Uterus (tissue), 3 donors: ENCODE measurements at regions not wholly inside any gene's neighbourhood (a gene's known extent, or its start where the extent isn't known, plus 50 kb on each side); places are given as distances from the start of the nearest gene placed in this dataset.

ENCODE experiments used
- DNase-seq, 2 donors: peaks; one replicate each; pipeline ENCODE4 v3.0.0-alpha.2; 2019 to 2020
- H3K27ac ChIP-seq, 2 donors: fragments of 200-600 bp; sonication (generic); 1 replicate in 1 of 2; 2 replicates in 1 of 2; pipeline ENCODE4 v1.5.1; 2016 to 2018
- H3K27me3 ChIP-seq, 2 donors: fragments of 200-600 bp; sonication (generic); one replicate each; pipeline ENCODE4 v1.5.1; 2018 to 2019; ENCODE audit warnings: control low read depth in 1 of 2
- H3K36me3 ChIP-seq, 2 donors: fragments of 200-600 bp; sonication (generic); one replicate each; pipeline ENCODE4 v1.5.1; 2019; ENCODE audit warnings: control low read depth in 1 of 2
- H3K4me1 ChIP-seq, 2 donors: fragments of 200-600 bp; sonication (generic); one replicate each; pipeline ENCODE4 v1.5.1; 2018 to 2019; ENCODE audit warnings: control low read depth in 1 of 2
- H3K4me3 ChIP-seq, 2 donors: fragments of 200-600 bp; sonication (generic); 1 replicate in 1 of 2; 2 replicates in 1 of 2; pipeline ENCODE4 v1.5.1; 2018 to 2019; ENCODE audit warnings: mild to moderate bottlenecking in 1 of 2
- H3K9me3 ChIP-seq, 2 donors: fragments of 200-600 bp; sonication (generic); one replicate each; pipeline ENCODE4 v1.5.1; 2019; ENCODE audit warnings: control low read depth in 1 of 2
- POLR2A ChIP-seq, 2 donors: fragments of 450-650 bp; IDR thresholded peaks; one replicate each; pipeline ENCODE4 v1.6.1; 2016; ENCODE audit warnings: antibody characterized with exemption in 2 of 2, mild to moderate bottlenecking in 1 of 2, moderate library complexity in 1 of 2
- intact Hi-C: fragments of 100-400 bp; cut with DNase I; formaldehyde crosslinking; loops from one replicate; pipeline ENCODE4 v1.15.1; 2023; ENCODE audit warnings: low total_unique reads
- TF ChIP-seq, protein P1 (sequence below), 4 experiments: fragments of 200-600 bp in 2 of 4; fragments of 450-650 bp in 2 of 4; sonication (generic) in 2 of 4; IDR thresholded peaks; one replicate each; pipeline ENCODE4 v1.5.1; 2016 to 2019; ENCODE audit warnings: antibody characterized with exemption in 4 of 4, mild to moderate bottlenecking in 2 of 4, moderate library complexity in 1 of 4
- donor health status: DM: yes; HTN: yes; CAD: no.

DNA sequence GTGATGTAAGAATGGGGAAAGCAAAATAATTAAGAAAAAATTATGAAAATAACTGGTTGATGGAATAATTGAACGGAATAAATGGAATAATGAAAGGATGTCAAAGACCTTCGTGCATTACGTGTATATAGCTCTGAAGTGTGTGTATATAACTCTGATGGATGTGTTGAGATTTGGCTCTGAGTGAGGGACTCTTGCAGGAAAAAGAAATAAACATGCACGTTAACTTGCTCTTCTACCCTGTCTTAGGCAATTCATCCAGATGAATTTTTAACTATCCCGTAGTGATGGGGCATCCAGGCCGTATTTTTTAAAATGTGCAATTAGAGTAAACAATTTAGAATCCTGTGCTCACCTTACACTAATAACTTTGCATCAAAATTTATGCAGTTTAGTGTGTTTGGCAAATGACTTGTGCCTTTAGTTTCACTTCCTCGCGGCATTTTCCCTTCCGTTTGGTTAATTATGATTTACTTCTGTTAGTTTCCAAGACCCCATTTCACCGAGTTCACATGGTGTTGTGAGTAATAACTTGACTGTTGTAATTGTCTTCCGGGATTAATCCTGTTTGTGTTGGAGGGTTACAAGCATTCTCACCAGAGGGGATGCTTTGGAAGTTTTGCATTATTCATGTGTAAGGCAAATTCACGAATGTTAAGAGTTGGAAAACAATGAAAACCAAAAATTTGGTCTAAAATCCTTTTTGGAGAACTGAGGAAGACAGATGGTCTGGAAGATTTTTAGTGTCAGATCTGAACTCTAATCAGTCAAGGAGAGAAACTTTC is 256.5 kb upstream of the FAT1 start:
- TF ChIP-seq POLR2A (IDR thresholded peaks at IDR 0.05) = no peak
- H3K4me3 ChIP-seq = no peak overlapping the region

GRCh38 chr4:186981161-186981560 is 257.5 kb upstream of the FAT1 start:
- no peaks in the 10 kb centered on the region for H3K36me3 ChIP-seq
- no peak overlapping the region for H3K4me3 ChIP-seq
- H3K27me3 ChIP-seq = no peaks in the 10 kb centered on the region
- TF ChIP-seq, protein P1, sequence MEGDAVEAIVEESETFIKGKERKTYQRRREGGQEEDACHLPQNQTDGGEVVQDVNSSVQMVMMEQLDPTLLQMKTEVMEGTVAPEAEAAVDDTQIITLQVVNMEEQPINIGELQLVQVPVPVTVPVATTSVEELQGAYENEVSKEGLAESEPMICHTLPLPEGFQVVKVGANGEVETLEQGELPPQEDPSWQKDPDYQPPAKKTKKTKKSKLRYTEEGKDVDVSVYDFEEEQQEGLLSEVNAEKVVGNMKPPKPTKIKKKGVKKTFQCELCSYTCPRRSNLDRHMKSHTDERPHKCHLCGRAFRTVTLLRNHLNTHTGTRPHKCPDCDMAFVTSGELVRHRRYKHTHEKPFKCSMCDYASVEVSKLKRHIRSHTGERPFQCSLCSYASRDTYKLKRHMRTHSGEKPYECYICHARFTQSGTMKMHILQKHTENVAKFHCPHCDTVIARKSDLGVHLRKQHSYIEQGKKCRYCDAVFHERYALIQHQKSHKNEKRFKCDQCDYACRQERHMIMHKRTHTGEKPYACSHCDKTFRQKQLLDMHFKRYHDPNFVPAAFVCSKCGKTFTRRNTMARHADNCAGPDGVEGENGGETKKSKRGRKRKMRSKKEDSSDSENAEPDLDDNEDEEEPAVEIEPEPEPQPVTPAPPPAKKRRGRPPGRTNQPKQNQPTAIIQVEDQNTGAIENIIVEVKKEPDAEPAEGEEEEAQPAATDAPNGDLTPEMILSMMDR (IDR thresholded peaks at IDR 0.05) = no peak
- no peak for TF ChIP-seq POLR2A (IDR thresholded peaks at IDR 0.05)
- H3K9me3 ChIP-seq = no peaks in the 10 kb centered on the region
- no peak overlapping the region for H3K27ac ChIP-seq
- no peak for DNase-seq
- intact Hi-C loops = no loop called here
- H3K4me1 ChIP-seq = no peaks in the 10 kb centered on the region

More for the DNA sequence above, 256.5 kb upstream of the FAT1 start:
- Histone ChIP-seq H3K27ac (no peak overlapping the region), H3K4me1 (no peaks in the 10 kb centered on the region), H3K27me3 (no peaks in the 10 kb centered on the region), H3K9me3 (no peaks in the 10 kb centered on the region), H3K36me3 (no peaks in the 10 kb centered on the region)
- intact Hi-C loops = no loop called here
- DNase-seq = no peak

GRCh38 chr4:186982160-186982559 is 258.5 kb upstream of the FAT1 start:
- no peak overlapping the region for H3K4me3 ChIP-seq
- no peak overlapping the region for H3K27ac ChIP-seq
- no peaks in the 10 kb centered on the region for H3K9me3 ChIP-seq
- DNase-seq = no peak
- intact Hi-C loops = no loop called here
- TF ChIP-seq, protein P1 (IDR thresholded peaks at IDR 0.05) = no peak
- no peak for TF ChIP-seq POLR2A (IDR thresholded peaks at IDR 0.05)
- H3K27me3 ChIP-seq = no peaks in the 10 kb centered on the region
- H3K36me3 ChIP-seq = no peaks in the 10 kb centered on the region
- no peaks in the 10 kb centered on the region for H3K4me1 ChIP-seq

- DNase-seq = no peak
- Histone ChIP-seq H3K27ac (no peak overlapping the region), H3K36me3 (no peaks in the 10 kb centered on the region), H3K27me3 (no peaks in the 10 kb centered on the region), H3K9me3 (no peaks in the 10 kb centered on the region), H3K4me1 (no peaks in the 10 kb centered on the region), H3K4me3 (no peak overlapping the region)
- no peak for TF ChIP-seq POLR2A (IDR thresholded peaks at IDR 0.05)
- TF ChIP-seq, protein P1 (IDR thresholded peaks at IDR 0.05) = no peak
- intact Hi-C loops = no loop called here
Measured at GRCh38 chr4:186984105-186984644, 260.5 kb upstream of the FAT1 start.

DNA sequence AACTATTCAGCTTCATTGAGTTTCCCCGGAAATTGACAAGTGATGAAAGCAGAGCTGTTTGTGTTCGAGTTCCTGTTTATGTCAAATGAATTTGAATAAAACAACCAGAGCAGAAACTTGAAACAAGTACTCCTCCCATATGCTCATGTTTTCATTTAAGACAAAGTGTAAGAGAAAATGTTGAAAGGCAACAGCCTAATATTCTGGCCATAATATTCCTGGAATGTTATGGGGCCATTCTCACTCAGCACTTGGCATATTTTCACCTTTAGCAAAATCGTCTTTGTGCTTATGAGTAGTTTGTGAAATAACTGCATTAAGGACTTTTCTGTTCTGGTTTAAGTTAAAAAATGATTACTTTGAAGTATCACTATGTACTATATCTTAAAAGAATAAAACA is 276.0 kb upstream of the FAT1 start:
- intact Hi-C loops = no loop called here
- no peak overlapping the region for H3K4me3 ChIP-seq
- H3K27ac ChIP-seq = no peak overlapping the region
- H3K36me3 ChIP-seq = no peaks in the 10 kb centered on the region
- no peak for TF ChIP-seq POLR2A (IDR thresholded peaks at IDR 0.05)
- TF ChIP-seq, protein P1 (IDR thresholded peaks at IDR 0.05) = no peak
- no peaks in the 10 kb centered on the region for H3K9me3 ChIP-seq
- no peak for DNase-seq
- no peaks in the 10 kb centered on the region for H3K27me3 ChIP-seq
- no peaks in the 10 kb centered on the region for H3K4me1 ChIP-seq
